Fibroblast of skin of left biceps (primary cell): ENCODE measurements at regions not wholly inside any gene's neighbourhood (a gene's known extent, or its start where the extent isn't known, plus 50 kb on each side); places are given as distances from the start of the nearest gene placed in this dataset.
"Not testable (repeated sequence)": the region's sequence is repeated elsewhere in the genome, so short reads cannot be mapped to it uniquely, and the experiment has no call there.

Source experiments
- DNase-seq, 2 experiments: peaks; one replicate each; pipeline ENCODE4 v3.0.0-alpha.2; 2013; ENCODE audit warnings: low read depth in 2 of 2

- no peak for DNase-seq
Measured at GRCh38 chr16:64362193-64362592, 759.7 kb downstream of the CDH11 start.

GRCh38 chr16:64361753-64362152 lies 760.1 kb downstream of the CDH11 start:
- no peak for DNase-seq

GRCh38 chr16:64358291-64358690 lies 763.6 kb downstream of the CDH11 start:
- no peak for DNase-seq

GRCh38 chr16:64356267-64356666 lies 765.6 kb downstream of the CDH11 start:
- peak; percentile 94 to 96 for DNase-seq

- DNase-seq: no peak
Measured at GRCh38 chr16:64352246-64352645, 769.6 kb downstream of the CDH11 start.

GRCh38 chr16:64351121-64351520 lies 770.7 kb downstream of the CDH11 start:
- DNase-seq: no peak

- DNase-seq: no peak
Measured at GRCh38 chr16:64346080-64346479, 775.8 kb downstream of the CDH11 start.

GRCh38 chr16:64345142-64345541 lies 776.7 kb downstream of the CDH11 start:
- no peak for DNase-seq

- not testable (repeated sequence) for DNase-seq
Measured at GRCh38 chr16:64343820-64344443, 777.9 kb downstream of the CDH11 start.

GRCh38 chr16:64343061-64343819 lies 778.6 kb downstream of the CDH11 start:
- no peak for DNase-seq

GRCh38 chr16:64341336-64341735 lies 780.5 kb downstream of the CDH11 start:
- not testable (repeated sequence) for DNase-seq

- DNase-seq: peak; percentile 96 to 97
Measured at GRCh38 chr16:64339052-64339770, 782.7 kb downstream of the CDH11 start.

- DNase-seq: no peak
Measured at GRCh38 chr16:64321881-64322280, 800.0 kb downstream of the CDH11 start.

GRCh38 chr16:64321066-64321465 lies 800.8 kb downstream of the CDH11 start:
- DNase-seq: no peak

- DNase-seq: no peak
Measured at GRCh38 chr16:64317601-64318000, 804.3 kb downstream of the CDH11 start.

GRCh38 chr16:64313726-64314125 lies 808.1 kb downstream of the CDH11 start:
- no peak for DNase-seq

- DNase-seq: no peak
Measured at GRCh38 chr16:64312980-64313379, 808.9 kb downstream of the CDH11 start.

GRCh38 chr16:64312292-64312691 lies 809.6 kb downstream of the CDH11 start:
- no peak for DNase-seq

- DNase-seq: no peak
Measured at GRCh38 chr16:64311241-64311640, 810.6 kb downstream of the CDH11 start.

- DNase-seq: no peak
Measured at GRCh38 chr16:64309398-64310110, 812.3 kb downstream of the CDH11 start.

GRCh38 chr16:64308721-64309120 lies 813.1 kb downstream of the CDH11 start:
- DNase-seq: no peak

- no peak for DNase-seq
Measured at GRCh38 chr16:64307431-64307830, 814.4 kb downstream of the CDH11 start.
